H1 (cell line): ENCODE measurements at regions not wholly inside any gene's neighbourhood (a gene's known extent, or its start where the extent isn't known, plus 50 kb on each side); places are given as distances from the start of the nearest gene placed in this dataset.

Source experiments
- EGR1 ChIP-seq: IDR thresholded peaks from 2 replicates; pipeline ENCODE4 v1.6.1; 2011; ENCODE audit warnings: low read depth, low read length, borderline replicate concordance
- KDM1A ChIP-seq: fragments of 200-600, 300-600 bp; sonication (generic); IDR thresholded peaks from 2 replicates; pipeline ENCODE4 v1.7.1; 2016; ENCODE audit warnings: mild to moderate bottlenecking, low read length, borderline replicate concordance

GRCh38 chr1:193676996-193677549, 490.7 kb upstream of the B3GALT2 start (continued):
- TF ChIP-seq KDM1A (no peak), EGR1 (no peak)
